ENCODE measurements at regions not wholly inside any gene's neighbourhood (a gene's known extent, or its start where the extent isn't known, plus 50 kb on each side); places are given as distances from the start of the nearest gene placed in this dataset.

GRCh38 chr11:27215471-27216269 is 147.3 kb downstream of the CCDC34 start:
- FAIRE-seq, result no peak
- no peaks in the 10 kb centered on the region for H3K79me2 ChIP-seq (ENCODE audit: control insufficient read depth, insufficient read depth, low read length)
- BruUV-seq (replicated peaks), result no TSS peak
- ChIA-PET POLR2A (interaction anchor here (0.6 to 1.0 kb wide), 4 partner anchors 8 to 149 kb away, joined by 3 to 4 read pairs (median 3); no protein-coding TSS in a partner anchor), CTCF (ENCODE audit: low intra/inter-chr PET ratio) (no interaction called here)
- no peak overlapping the region for H3K9ac ChIP-seq (ENCODE audit: insufficient read depth in 1 of 2, low read depth in 2 of 2, low read length in 2 of 2)
- no peak overlapping the region for H3K4me2 ChIP-seq (ENCODE audit: insufficient read depth, low read length)
- 77% methylated on average over 5 of the region's 6 CpGs for WGBS (ENCODE audit: insufficient coverage, low coverage, missing lambda C conversion rate)
- in situ Hi-C loops (cut with MboI) (no loop called here), intact Hi-C loops (cut with micrococcal nuclease) (no loop called here)
- H4K20me1 ChIP-seq (replicated peaks; ENCODE audit: control insufficient read depth, insufficient read depth, low read length), result no peaks in the 10 kb centered on the region
- no peaks in the 10 kb centered on the region; the same call in 2 of the 3 replicates for H3K36me3 ChIP-seq (ENCODE audit: control insufficient read depth, insufficient read depth, low read length)
- H3K27ac ChIP-seq (ENCODE audit: extremely low read depth, low read depth, low read length), result no peak overlapping the region
- H3K27me3 ChIP-seq (ENCODE audit: control insufficient read depth in 2 of 2, insufficient read depth in 2 of 2, low read length in 2 of 2), result no peaks in the 10 kb centered on the region
- TF ChIP-seq RAD51 (IDR thresholded peaks at IDR 0.05; ENCODE audit: borderline replicate concordance, low read depth) (no peak), TAF7 (tag; IDR thresholded peaks at IDR 0.05) (no peak), ZBTB49 (CRISPR knock-in tag; IDR thresholded peaks at IDR 0.05; ENCODE audit: borderline replicate concordance) (no peak), SMAD2 (IDR thresholded peaks at IDR 0.05; ENCODE audit: low read depth, low read length) (no peak), PTRF (tag; IDR thresholded peaks at IDR 0.05) (no peak), MAZ (CRISPR knock-in tag; conservative IDR thresholded peaks at IDR 0.05 in 1 of 2, IDR thresholded peaks at IDR 0.05 in 1 of 2) (no peak), RBM34 (IDR thresholded peaks at IDR 0.05; ENCODE audit: borderline replicate concordance, insufficient read depth, low read length) (no peak), NONO (IDR thresholded peaks at IDR 0.05; ENCODE audit: low read depth in 2 of 2, low read length in 1 of 2) (no peak), DNMT1 (IDR thresholded peaks at IDR 0.05) (no peak), ZEB2 (IDR thresholded peaks at IDR 0.05) (no peak), MTA2 (IDR thresholded peaks at IDR 0.05; ENCODE audit: low read depth) (no peak), KHSRP (IDR thresholded peaks at IDR 0.05) (no peak), CBFB (CRISPR knock-in tag; IDR thresholded peaks at IDR 0.05) (no peak), KDM1A (IDR thresholded peaks at IDR 0.05) (no peak), PREB (CRISPR knock-in tag; IDR thresholded peaks at IDR 0.05) (no peak), ZNF584 (CRISPR knock-in tag; IDR thresholded peaks at IDR 0.05; ENCODE audit: low read depth) (no peak), LARP7 (IDR thresholded peaks at IDR 0.05) (no peak)
- TF ChIP-seq, protein P1, sequence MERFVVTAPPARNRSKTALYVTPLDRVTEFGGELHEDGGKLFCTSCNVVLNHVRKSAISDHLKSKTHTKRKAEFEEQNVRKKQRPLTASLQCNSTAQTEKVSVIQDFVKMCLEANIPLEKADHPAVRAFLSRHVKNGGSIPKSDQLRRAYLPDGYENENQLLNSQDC (CRISPR knock-in tag; IDR thresholded peaks at IDR 0.05), result no peak
- ATAC-seq, result no peak
- no peaks in the 10 kb centered on the region for H3K9me3 ChIP-seq (replicated peaks; ENCODE audit: control insufficient read depth, insufficient read depth, low read depth, low read length)
- H3K4me3 ChIP-seq, result no peak overlapping the region
- no peaks in the 10 kb centered on the region for H3K9me1 ChIP-seq (ENCODE audit: control insufficient read depth, insufficient read depth, low read length)
- peaks cover 4 to 12% of the 10 kb centered on the region in 2 experiments; a peak in 3 of 5 replicates for H3K4me1 ChIP-seq (replicated peaks in 1 of 2; ENCODE audit: control insufficient read depth in 2 of 2, insufficient read depth in 2 of 2, low read length in 2 of 2)
- H2AFZ ChIP-seq (ENCODE audit: low read depth, low read length), result no peak overlapping the region
- DNase-seq (ENCODE audit: extremely low read depth in 1 of 4, low spot score in 3 of 4), result no peak

Data from K562 (cell line).